ENCODE measurements at regions not wholly inside any gene's neighbourhood (a gene's known extent, or its start where the extent isn't known, plus 50 kb on each side); places are given as distances from the start of the nearest gene placed in this dataset.
A peak's percentile ranks its signal among the peaks of the same experiment; 100 is the strongest.

GRCh38 chr17:33802349-33803198 lies 452.5 kb upstream of the CCL2 start:
- peak; percentile 1 for DNase-seq

- DNase-seq: no peak
Measured at GRCh38 chr17:33803199-33803685, 451.8 kb upstream of the CCL2 start.

- no peak for DNase-seq
Measured at GRCh38 chr17:33803686-33804085, 451.4 kb upstream of the CCL2 start.

- no peak for DNase-seq
Measured at GRCh38 chr17:33804401-33804800, 450.7 kb upstream of the CCL2 start.

GRCh38 chr17:33806631-33807030 lies 448.5 kb upstream of the CCL2 start:
- no peak for DNase-seq

GRCh38 chr17:33809748-33810147 lies 445.3 kb upstream of the CCL2 start:
- no peak for DNase-seq

GRCh38 chr17:33811004-33811760 lies 443.9 kb upstream of the CCL2 start:
- DNase-seq: no peak

- DNase-seq: no peak
Measured at GRCh38 chr17:33811984-33812577, 443.0 kb upstream of the CCL2 start.

GRCh38 chr17:33814852-33815251 lies 440.2 kb upstream of the CCL2 start:
- DNase-seq: no peak

GRCh38 chr17:33816036-33816435 lies 439.0 kb upstream of the CCL2 start:
- DNase-seq: no peak

GRCh38 chr17:33816842-33817617 lies 438.1 kb upstream of the CCL2 start:
- no peak for DNase-seq

- no peak for DNase-seq
Measured at GRCh38 chr17:33819539-33819938, 435.5 kb upstream of the CCL2 start.

- DNase-seq: no peak
Measured at GRCh38 chr17:33832262-33832661, 422.8 kb upstream of the CCL2 start.

GRCh38 chr17:33837281-33837680 lies 417.8 kb upstream of the CCL2 start:
- DNase-seq: no peak

GRCh38 chr17:33838281-33838680 lies 416.8 kb upstream of the CCL2 start:
- no peak for DNase-seq

GRCh38 chr17:33847900-33848299 lies 407.2 kb upstream of the CCL2 start:
- no peak for DNase-seq

- no peak for DNase-seq
Measured at GRCh38 chr17:33848433-33848832, 406.7 kb upstream of the CCL2 start.

GRCh38 chr17:33854596-33854995 lies 400.5 kb upstream of the CCL2 start:
- no peak for DNase-seq

GRCh38 chr17:33858121-33858520 lies 397.0 kb upstream of the CCL2 start:
- no peak for DNase-seq

- no peak for DNase-seq
Measured at GRCh38 chr17:33858682-33859081, 396.4 kb upstream of the CCL2 start.

GRCh38 chr17:33862772-33863602 lies 392.1 kb upstream of the CCL2 start:
- no peak for DNase-seq

- DNase-seq: no peak
Measured at GRCh38 chr17:33864758-33865229, 390.3 kb upstream of the CCL2 start.

Measured in NCI-H2081 treated with DMSO at 0.1 percent for 48 hours (cell line).